ENCODE measurements at regions not wholly inside any gene's neighbourhood (a gene's known extent, or its start where the extent isn't known, plus 50 kb on each side); places are given as distances from the start of the nearest gene placed in this dataset.
A peak's percentile ranks its signal among the peaks of the same experiment; 100 is the strongest.

DNA sequence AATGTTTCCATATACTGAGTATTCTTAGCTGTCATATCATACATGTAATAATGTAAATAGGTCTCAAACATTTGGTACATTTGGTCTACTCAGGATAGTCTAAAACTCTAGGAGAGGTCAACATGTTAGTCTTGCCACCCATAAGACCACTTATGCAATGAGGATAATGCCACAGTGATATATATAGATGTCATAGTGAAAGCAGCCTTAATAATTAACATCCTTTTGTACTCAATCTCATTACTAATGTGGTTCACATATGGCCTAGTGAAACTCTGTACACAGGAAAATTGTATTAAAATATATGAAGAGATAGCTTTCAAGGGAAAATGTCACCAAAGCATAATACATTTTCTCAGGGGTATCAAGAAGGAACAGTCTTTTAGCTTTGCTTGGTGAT is 577.9 kb downstream of the TFAP2B start:
- no peak overlapping the region for H3K4me3 ChIP-seq (replicated peaks in 1 of 3; ENCODE audit: insufficient read depth in 1 of 3, low read depth in 2 of 3, low read length in 3 of 3)
- no peak overlapping the region for H3K4me2 ChIP-seq (ENCODE audit: low read depth, low read length)
- H2AFZ ChIP-seq (ENCODE audit: low read length) = no peak overlapping the region
- in situ Hi-C loops (cut with HindIII; ENCODE audit: extremely low pct_ligation_motif_present, low pct_unique_long_range_greater_than_20kb) = no loop called here
- no peaks in the 10 kb centered on the region for H3K36me3 ChIP-seq (replicated peaks in 1 of 2; ENCODE audit: control insufficient read depth in 1 of 2, insufficient read depth in 2 of 2, low read length in 2 of 2)
- H3K9ac ChIP-seq (ENCODE audit: insufficient read depth, low read depth, low read length) = no peak overlapping the region
- POLR2A ChIA-PET = no interaction called here
- no peaks in the 10 kb centered on the region for H4K20me1 ChIP-seq (ENCODE audit: insufficient read depth, low read length)
- intact Hi-C loops (cut with micrococcal nuclease; ENCODE audit: unreplicated experiment) = no loop called here
- no peaks in the 10 kb centered on the region for H3K79me2 ChIP-seq (ENCODE audit: insufficient read depth, low read length)
- no peak for FAIRE-seq
- CTCF ChIA-PET (ENCODE audit: low intra/inter-chr PET ratio, low total read pairs) = no interaction called here
- no peak overlapping the region for H3K27ac ChIP-seq (ENCODE audit: extremely low read length, insufficient read depth, low read length)
- H3K9me3 ChIP-seq (ENCODE audit: low read length) = no peaks in the 10 kb centered on the region
- no peak for ATAC-seq
- TF ChIP-seq CREBL2 (CRISPR knock-in tag; IDR thresholded peaks at IDR 0.05; ENCODE audit: borderline replicate concordance) = no peak
- TF ChIP-seq TOPORS (CRISPR knock-in tag; IDR thresholded peaks at IDR 0.05) = no peak
- TF ChIP-seq FOXC1 (CRISPR knock-in tag; IDR thresholded peaks at IDR 0.05; ENCODE audit: borderline replicate concordance) = no peak
- no peak for TF ChIP-seq ZNF543 (CRISPR knock-in tag; IDR thresholded peaks at IDR 0.05)
- no peak for TF ChIP-seq DPF2 (CRISPR knock-in tag; IDR thresholded peaks at IDR 0.05; ENCODE audit: borderline replicate concordance, low read depth)
- TF ChIP-seq TCF7L2 (IDR thresholded peaks at IDR 0.05; ENCODE audit: low read depth, low read length) = no peak
- no peak for TF ChIP-seq ETV5 (CRISPR knock-in tag; IDR thresholded peaks at IDR 0.05; ENCODE audit: borderline replicate concordance)
- no peak for TF ChIP-seq SMAD3 (CRISPR knock-in tag; IDR thresholded peaks at IDR 0.05)
- TF ChIP-seq CEBPG (CRISPR knock-in tag; IDR thresholded peaks at IDR 0.05) = no peak
- no peak for DNase-seq (ENCODE audit: low spot score)
- peaks cover 19% of the 10 kb centered on the region for H3K4me1 ChIP-seq (ENCODE audit: insufficient read depth, low read length)
- H3K27me3 ChIP-seq (ENCODE audit: control insufficient read depth in 1 of 2, insufficient read depth in 2 of 2, low read length in 2 of 2) = no peaks in the 10 kb centered on the region
- no TSS peak for BruUV-seq (replicated peaks)

GRCh38 chr6:51398064-51398705 is 579.5 kb downstream of the TFAP2B start:
- ATAC-seq (no peak; the same call in 1 of the 3 replicates), DNase-seq (ENCODE audit: low spot score) (no peak), FAIRE-seq (no peak)
- no peaks in the 10 kb centered on the region for H3K27me3 ChIP-seq (ENCODE audit: control insufficient read depth in 1 of 2, insufficient read depth in 2 of 2, low read length in 2 of 2)
- 38% methylated on average over 5 of the region's 5 CpGs for WGBS (ENCODE audit: low lambda C conversion rate)
- H3K27ac ChIP-seq (ENCODE audit: extremely low read length, insufficient read depth, low read length) = no peak overlapping the region
- POLR2A ChIA-PET = no interaction called here
- intact Hi-C loops (cut with micrococcal nuclease; ENCODE audit: unreplicated experiment) = no loop called here
- no peaks in the 10 kb centered on the region for H3K79me2 ChIP-seq (ENCODE audit: insufficient read depth, low read length)
- no peak overlapping the region for H3K4me3 ChIP-seq (replicated peaks in 1 of 3; ENCODE audit: insufficient read depth in 1 of 3, low read depth in 2 of 3, low read length in 3 of 3)
- H3K4me1 ChIP-seq (ENCODE audit: insufficient read depth, low read length) = peaks cover 16% of the 10 kb centered on the region
- in situ Hi-C loops (cut with HindIII; ENCODE audit: extremely low pct_ligation_motif_present, low pct_unique_long_range_greater_than_20kb) = no loop called here
- H3K9me3 ChIP-seq (ENCODE audit: low read length) = no peaks in the 10 kb centered on the region
- no peaks in the 10 kb centered on the region for H4K20me1 ChIP-seq (ENCODE audit: insufficient read depth, low read length)
- no peak overlapping the region for H3K9ac ChIP-seq (ENCODE audit: insufficient read depth, low read depth, low read length)
- H2AFZ ChIP-seq (ENCODE audit: low read length) = no peak overlapping the region
- TF ChIP-seq FOSL2 (CRISPR knock-in tag; IDR thresholded peaks at IDR 0.05) (peak; percentile 44), CHCHD3 (CRISPR knock-in tag; IDR thresholded peaks at IDR 0.05) (no peak)
- BruUV-seq (replicated peaks) = no TSS peak
- H3K36me3 ChIP-seq (replicated peaks in 1 of 2; ENCODE audit: control insufficient read depth in 1 of 2, insufficient read depth in 2 of 2, low read length in 2 of 2) = no peaks in the 10 kb centered on the region
- CTCF ChIA-PET (ENCODE audit: low intra/inter-chr PET ratio, low total read pairs) = no interaction called here
- H3K4me2 ChIP-seq (ENCODE audit: low read depth, low read length) = no peak overlapping the region
